Activated naive CD4-positive, alpha-beta T cell treated with anti-CD3 and anti-CD28 coated beads, Interleukin-2, amount 50 U/mL, for 24 hours (primary cell): ENCODE measurements at regions not wholly inside any gene's neighbourhood (a gene's known extent, or its start where the extent isn't known, plus 50 kb on each side); places are given as distances from the start of the nearest gene placed in this dataset.

Experiments
- H3K27ac Mint-ChIP-seq: one replicate; pipeline ENCODE4 v1.8.0; 2021; ENCODE audit warnings: mild to moderate bottlenecking, mixed read lengths
- H3K27me3 Mint-ChIP-seq: one replicate; pipeline ENCODE4 v1.8.0; 2021; ENCODE audit warnings: mixed read lengths
- H3K36me3 Mint-ChIP-seq: one replicate; pipeline ENCODE4 v1.8.0; 2021; ENCODE audit warnings: mixed read lengths
- H3K4me1 Mint-ChIP-seq: one replicate; pipeline ENCODE4 v1.8.0; 2021; ENCODE audit warnings: mixed read lengths
- H3K4me3 Mint-ChIP-seq: one replicate; pipeline ENCODE4 v1.8.0; 2021; ENCODE audit warnings: mild to moderate bottlenecking, mixed read lengths
- H3K9me3 Mint-ChIP-seq: one replicate; pipeline ENCODE4 v1.8.0; 2021; ENCODE audit warnings: mixed read lengths

DNA sequence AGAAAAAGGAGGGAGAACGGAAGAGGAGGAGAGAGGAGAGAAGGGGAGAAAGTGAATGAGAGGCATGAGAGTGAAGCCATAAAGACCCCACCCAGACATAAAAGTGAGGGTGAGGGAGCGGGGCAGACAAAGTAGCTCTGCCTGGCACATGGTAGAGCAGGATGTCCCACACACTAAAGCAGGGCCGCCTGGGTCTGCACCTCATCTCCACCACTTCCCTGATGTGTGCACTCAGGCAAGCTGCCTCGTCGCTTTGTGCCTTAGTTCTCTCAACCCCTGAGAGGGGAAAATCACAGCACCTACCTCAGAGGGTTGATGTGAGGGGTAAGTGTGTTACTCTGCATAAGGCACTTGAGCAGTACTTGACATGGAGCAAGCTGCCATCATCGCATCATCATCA is 488.1 kb downstream of the COG6 start:
- Mint-ChIP-seq H3K36me3 (no peaks in the 10 kb centered on the region), H3K9me3 (no peaks in the 10 kb centered on the region), H3K27me3 (no peaks in the 10 kb centered on the region), H3K27ac (peak overlapping the region; percentile 56), H3K4me3 (no peak overlapping the region), H3K4me1 (peaks cover 54% of the 10 kb centered on the region)

DNA sequence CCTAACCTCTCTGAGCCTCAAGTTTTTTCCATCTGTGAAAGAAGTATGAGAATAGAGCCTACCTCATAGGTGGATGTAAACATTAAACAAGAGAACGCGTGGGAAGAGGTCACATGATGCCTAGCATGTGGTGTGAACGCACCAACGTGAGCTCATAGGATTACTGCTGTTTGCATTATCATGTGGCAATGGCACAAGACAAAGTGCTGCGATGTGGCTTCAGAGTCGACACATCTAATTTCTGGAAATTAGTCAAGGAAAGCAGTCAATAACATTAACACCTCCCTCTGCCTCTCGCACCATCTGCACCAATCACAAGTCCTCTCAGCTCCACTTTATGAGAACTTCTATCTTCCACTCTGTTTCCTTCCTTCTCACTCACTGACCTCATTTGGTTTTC is 489.7 kb downstream of the COG6 start:
- H3K27ac Mint-ChIP-seq: no peak overlapping the region
- H3K4me1 Mint-ChIP-seq: peaks cover 68% of the 10 kb centered on the region
- no peaks in the 10 kb centered on the region for H3K9me3 Mint-ChIP-seq
- no peak overlapping the region for H3K4me3 Mint-ChIP-seq
- no peaks in the 10 kb centered on the region for H3K27me3 Mint-ChIP-seq
- no peaks in the 10 kb centered on the region for H3K36me3 Mint-ChIP-seq

DNA sequence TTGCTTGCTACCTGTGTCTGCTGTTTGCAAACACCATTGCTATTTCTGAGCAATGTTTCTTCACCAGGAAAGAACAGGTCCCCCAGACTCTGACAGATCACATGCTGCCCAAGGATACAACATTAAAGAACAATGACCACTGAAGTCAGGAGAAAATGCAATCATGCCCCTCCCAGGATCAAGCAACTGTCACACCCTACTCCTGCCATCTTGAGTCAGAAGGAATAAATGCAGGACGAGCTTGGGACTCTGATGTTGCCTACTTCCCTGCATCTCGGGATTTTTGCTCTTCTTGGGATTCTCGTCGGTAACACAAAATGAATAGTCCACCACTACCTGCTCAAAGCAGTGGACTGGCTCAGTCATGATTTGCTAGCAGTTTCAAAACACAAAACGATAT is 490.6 kb downstream of the COG6 start:
- Mint-ChIP-seq H3K27ac (peak overlapping the region; percentile 73), H3K4me1 (peaks cover 71% of the 10 kb centered on the region), H3K27me3 (no peaks in the 10 kb centered on the region), H3K4me3 (peak overlapping the region; percentile 63), H3K9me3 (no peaks in the 10 kb centered on the region), H3K36me3 (no peaks in the 10 kb centered on the region)

DNA sequence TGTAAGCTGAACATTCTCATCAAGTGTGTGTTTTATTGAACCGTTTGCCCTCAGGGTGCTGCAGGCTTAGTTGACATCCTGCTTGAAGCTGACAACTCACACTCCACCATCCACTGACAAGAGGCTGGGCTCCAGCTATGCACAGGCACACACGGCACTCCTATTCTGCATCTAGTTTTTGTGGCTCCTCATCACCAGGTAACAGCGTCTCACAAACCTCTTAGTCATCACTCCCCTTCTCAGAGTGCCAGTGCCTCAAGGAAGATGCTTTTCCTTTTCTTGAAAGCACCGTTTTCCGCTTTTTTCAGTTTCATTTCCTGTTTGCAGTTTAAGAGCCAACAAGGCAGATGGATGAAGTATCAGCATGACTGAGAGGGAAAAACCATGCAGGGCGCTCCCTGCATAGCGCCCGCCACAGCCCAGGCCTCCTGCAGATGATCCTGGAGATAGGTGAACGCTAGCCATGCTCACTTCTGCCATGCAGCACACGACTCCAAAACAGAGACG is 491.2 kb downstream of the COG6 start:
- peaks cover 75% of the 10 kb centered on the region for H3K4me1 Mint-ChIP-seq
- no peaks in the 10 kb centered on the region for H3K9me3 Mint-ChIP-seq
- H3K27me3 Mint-ChIP-seq: no peaks in the 10 kb centered on the region
- H3K4me3 Mint-ChIP-seq: peak overlapping the region; percentile 63
- no peaks in the 10 kb centered on the region for H3K36me3 Mint-ChIP-seq
- peak overlapping the region; percentile 73 for H3K27ac Mint-ChIP-seq

DNA sequence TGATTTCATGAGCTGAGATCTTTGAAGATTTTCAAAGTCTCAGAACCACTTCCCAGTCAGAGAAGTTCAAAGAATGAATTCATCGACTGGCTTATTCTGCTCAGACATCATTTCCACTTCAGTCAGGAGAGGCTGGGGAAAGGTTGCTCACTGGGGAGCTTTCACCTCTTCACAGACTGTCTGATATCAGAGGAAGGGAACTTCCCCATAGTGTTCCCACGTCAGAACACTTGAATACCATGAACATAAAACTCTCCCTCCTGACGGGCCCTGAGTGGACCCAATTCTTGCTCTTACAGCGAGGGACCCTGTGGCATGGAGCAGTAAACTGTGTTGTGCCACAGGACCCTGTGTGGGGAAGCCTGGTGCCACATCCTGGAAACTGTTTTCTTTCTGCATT is 492.6 kb downstream of the COG6 start:
- peaks cover 86% of the 10 kb centered on the region for H3K4me1 Mint-ChIP-seq
- no peaks in the 10 kb centered on the region for H3K9me3 Mint-ChIP-seq

DNA sequence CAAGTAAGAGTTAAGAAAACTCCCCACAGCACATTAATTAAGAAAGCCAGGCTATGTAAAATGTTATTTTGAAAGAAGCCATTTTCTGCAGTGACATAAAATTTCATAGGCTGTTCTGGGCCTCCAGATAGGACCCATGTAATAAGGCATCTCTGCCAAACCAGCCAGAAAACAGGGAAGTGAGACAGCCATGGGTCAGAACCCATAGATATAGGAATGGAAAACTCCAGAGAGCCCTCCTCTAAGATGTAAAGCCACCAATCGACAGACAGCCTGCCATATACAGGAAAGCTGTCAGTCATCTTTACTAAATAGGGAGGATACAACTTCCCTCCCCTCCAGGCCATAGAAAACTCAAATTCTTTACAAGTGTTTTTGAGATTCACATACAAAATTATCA is 493.3 kb downstream of the COG6 start:
- Mint-ChIP-seq H3K27ac (peak overlapping the region; percentile 98), H3K4me1 (peaks cover 86% of the 10 kb centered on the region), H3K27me3 (no peaks in the 10 kb centered on the region), H3K9me3 (no peaks in the 10 kb centered on the region), H3K36me3 (no peaks in the 10 kb centered on the region), H3K4me3 (peak overlapping the region; percentile 76)

More for the DNA sequence above, 492.6 kb downstream of the COG6 start:
- Mint-ChIP-seq H3K4me3 (peak overlapping the region; percentile 76), H3K27me3 (no peaks in the 10 kb centered on the region), H3K36me3 (no peaks in the 10 kb centered on the region), H3K27ac (peak overlapping the region; percentile 98)

DNA sequence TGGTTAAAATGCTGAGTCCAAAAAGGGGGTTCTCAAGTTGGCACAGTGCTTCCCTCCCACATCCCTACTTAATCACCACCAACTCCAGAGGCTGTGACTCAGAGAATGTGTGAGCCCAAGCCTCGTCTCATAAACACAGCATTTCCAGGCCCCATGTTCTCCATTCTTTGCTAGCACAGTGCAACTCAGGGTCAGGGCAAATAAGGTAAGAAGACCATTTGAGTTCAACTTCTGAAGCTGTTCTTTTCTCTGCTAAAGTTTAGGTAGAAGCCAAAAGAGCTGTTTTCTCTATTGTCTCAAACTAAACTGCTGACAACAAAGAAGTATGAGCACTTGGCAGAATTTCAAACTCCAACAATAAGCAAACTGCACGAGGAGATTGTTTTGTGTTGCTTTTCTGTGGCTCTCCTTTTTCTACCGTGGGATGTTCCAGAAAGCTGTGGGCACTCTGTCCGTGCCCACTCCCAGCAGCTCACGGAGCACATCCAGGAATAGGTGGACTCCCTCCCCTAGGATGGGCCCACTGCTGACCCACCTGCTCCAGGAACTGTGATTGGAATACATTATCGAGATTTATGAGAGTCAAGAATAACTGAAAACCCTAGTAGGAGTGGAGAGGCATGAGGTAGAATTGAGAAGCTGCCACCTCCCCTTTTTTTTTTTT is 494.3 kb downstream of the COG6 start:
- Mint-ChIP-seq H3K4me3 (peak overlapping the region; percentile 36), H3K9me3 (no peaks in the 10 kb centered on the region), H3K4me1 (peaks cover 79% of the 10 kb centered on the region), H3K27me3 (no peaks in the 10 kb centered on the region), H3K36me3 (no peaks in the 10 kb centered on the region), H3K27ac (peak overlapping the region; percentile 98)

DNA sequence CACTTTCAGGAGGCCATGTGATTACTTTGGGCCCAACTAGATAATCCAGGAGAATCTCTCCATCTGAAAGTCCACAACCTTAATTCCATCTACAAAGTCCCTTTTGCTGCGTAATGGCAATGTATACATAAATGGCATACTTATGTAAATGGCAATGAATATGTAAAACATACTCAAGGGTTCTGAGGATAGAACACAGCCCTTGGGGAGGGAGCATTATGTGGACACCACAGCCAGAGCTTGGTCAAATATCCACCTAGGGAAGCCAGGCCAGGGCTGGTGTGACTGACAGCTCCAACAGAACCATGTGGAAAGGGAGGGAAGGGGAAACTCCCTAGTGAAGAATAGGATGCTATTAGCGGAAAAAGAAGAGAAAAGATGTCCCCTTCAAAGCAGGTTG is 496.2 kb downstream of the COG6 start:
- Mint-ChIP-seq H3K27me3 (no peaks in the 10 kb centered on the region), H3K4me1 (peaks cover 70% of the 10 kb centered on the region), H3K9me3 (no peaks in the 10 kb centered on the region), H3K4me3 (no peak overlapping the region), H3K36me3 (no peaks in the 10 kb centered on the region), H3K27ac (peak overlapping the region; percentile 89)

DNA sequence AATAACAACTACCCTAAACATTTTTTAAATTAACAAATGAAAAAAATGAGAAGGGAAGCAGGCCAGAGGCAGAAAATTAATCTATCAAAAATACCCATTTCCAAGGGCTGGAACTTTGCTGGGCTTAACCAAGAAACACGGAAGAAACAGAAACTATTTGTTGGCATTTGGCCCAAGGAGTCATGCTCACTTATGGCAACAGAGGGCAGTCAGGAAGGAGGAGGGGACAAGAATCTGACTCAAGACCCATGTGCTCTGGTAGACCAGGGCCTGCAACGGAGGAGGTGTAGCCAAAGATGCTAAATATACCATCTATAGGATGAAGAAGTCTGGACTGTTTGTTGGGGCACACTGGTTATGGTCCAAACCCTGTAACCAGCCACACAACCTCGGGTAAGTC is 496.7 kb downstream of the COG6 start:
- no peaks in the 10 kb centered on the region for H3K27me3 Mint-ChIP-seq
- H3K27ac Mint-ChIP-seq: peak overlapping the region; percentile 89
- no peaks in the 10 kb centered on the region for H3K9me3 Mint-ChIP-seq
- H3K4me1 Mint-ChIP-seq: peaks cover 67% of the 10 kb centered on the region
- H3K4me3 Mint-ChIP-seq: no peak overlapping the region
- H3K36me3 Mint-ChIP-seq: no peaks in the 10 kb centered on the region

DNA sequence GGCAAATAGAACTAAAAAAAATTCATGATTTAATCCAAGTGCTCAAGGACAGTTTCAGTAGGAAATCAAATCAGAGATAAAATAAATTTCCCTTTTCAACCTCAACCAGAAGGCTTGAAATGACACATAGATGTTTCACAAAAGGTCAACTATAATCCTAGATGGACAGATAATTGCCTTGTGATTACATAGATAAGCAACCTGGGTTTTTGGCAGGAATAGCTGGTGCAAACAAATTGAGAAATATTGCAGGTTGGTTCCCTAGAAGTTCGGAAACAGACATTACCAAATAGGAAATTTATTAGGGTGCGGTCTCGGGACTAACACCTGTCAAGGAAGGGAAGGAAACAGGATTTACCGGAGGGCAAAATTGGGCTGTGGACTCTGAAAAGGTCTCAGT is 497.5 kb downstream of the COG6 start:
- Mint-ChIP-seq H3K27ac (no peak overlapping the region), H3K27me3 (no peaks in the 10 kb centered on the region), H3K9me3 (no peaks in the 10 kb centered on the region), H3K4me1 (peaks cover 66% of the 10 kb centered on the region), H3K4me3 (no peak overlapping the region), H3K36me3 (no peaks in the 10 kb centered on the region)

DNA sequence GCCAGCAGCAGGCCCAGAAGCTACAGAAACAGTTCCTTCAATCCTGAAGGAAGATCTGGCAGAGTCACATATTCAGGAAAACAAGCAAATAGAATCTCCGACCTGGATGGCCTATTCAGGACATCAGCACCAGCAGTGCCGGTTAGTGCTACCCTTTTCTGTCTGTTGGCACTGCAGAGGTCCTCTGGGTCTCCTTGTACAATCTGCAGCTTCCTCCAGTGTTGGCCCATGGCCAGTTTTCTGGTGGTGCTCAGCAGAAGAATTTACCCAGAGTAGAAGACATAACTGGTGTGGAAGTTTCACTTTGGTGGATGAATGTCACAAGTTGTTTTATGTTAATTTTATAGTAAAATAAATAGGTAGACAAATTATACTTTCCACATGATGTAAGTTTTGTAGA is 498.1 kb downstream of the COG6 start:
- H3K36me3 Mint-ChIP-seq: no peaks in the 10 kb centered on the region
- no peak overlapping the region for H3K27ac Mint-ChIP-seq
- H3K27me3 Mint-ChIP-seq: no peaks in the 10 kb centered on the region
- H3K4me1 Mint-ChIP-seq: peaks cover 60% of the 10 kb centered on the region
- H3K4me3 Mint-ChIP-seq: no peak overlapping the region
- no peaks in the 10 kb centered on the region for H3K9me3 Mint-ChIP-seq

DNA sequence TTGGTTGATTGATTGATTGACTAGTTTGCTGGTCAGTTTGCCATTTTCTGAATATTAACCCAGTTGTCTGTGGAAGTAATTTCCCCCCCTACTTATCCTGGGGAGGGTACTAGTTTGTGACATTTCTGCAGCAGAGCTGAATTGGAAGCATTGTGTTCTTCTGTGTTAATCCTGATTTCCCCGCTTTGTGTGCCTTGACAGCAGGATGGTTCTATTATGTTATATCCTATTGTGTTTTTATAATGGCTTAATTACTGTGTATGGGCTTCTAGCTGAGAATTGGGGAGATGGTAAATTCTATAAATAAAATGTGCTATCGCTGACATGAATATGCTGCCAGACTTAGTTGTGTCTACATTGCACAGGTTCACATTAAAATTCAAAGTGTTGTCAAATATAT is 499.7 kb downstream of the COG6 start:
- H3K4me1 Mint-ChIP-seq: peaks cover 44% of the 10 kb centered on the region
- no peak overlapping the region for H3K27ac Mint-ChIP-seq
- H3K27me3 Mint-ChIP-seq: no peaks in the 10 kb centered on the region
- no peak overlapping the region for H3K4me3 Mint-ChIP-seq
- no peaks in the 10 kb centered on the region for H3K9me3 Mint-ChIP-seq
- no peaks in the 10 kb centered on the region for H3K36me3 Mint-ChIP-seq

DNA sequence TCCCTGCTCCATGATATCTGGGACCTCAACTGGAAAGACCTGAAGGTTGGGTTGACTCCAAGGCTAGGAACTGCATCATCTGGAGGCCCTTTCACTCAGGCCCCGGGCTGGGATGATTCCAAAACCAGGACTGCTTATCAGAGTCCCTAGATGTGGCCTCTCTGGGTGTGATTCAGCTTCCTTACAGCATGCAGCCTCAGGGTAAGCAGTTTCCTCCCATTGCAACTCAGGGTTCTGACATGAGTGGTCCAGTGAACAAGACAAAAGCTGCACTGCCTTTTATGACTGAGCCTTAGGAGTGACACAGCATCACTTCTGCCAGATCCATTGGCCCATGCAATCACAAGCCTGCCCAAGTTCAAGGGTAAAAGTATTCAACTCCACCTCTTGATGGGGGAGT is 502.8 kb downstream of the COG6 start:
- Mint-ChIP-seq H3K36me3 (no peaks in the 10 kb centered on the region), H3K4me3 (no peak overlapping the region), H3K4me1 (peaks cover 27% of the 10 kb centered on the region), H3K27me3 (no peaks in the 10 kb centered on the region), H3K27ac (no peak overlapping the region), H3K9me3 (no peaks in the 10 kb centered on the region)

DNA sequence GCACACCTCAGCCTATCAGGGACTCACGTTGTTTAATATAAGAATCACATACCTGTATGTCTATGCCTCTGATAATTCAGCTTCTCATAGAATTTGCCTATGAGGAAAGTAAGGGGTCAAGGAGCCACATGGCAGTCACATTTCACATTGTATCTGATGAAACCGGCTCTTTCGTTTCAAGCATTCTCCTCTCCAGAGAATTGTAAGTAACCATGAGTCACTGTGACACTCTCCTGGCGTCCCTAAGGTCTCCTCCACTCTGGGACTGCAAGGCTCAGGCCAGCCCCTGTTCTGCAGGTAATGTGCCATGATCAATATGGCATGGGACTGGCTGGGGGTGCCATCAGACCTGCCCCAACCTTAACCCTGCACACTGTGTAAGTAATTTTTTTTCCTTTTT is 503.3 kb downstream of the COG6 start:
- Mint-ChIP-seq H3K27ac (no peak overlapping the region), H3K9me3 (no peaks in the 10 kb centered on the region), H3K36me3 (no peaks in the 10 kb centered on the region), H3K4me3 (no peak overlapping the region), H3K4me1 (peaks cover 23% of the 10 kb centered on the region), H3K27me3 (no peaks in the 10 kb centered on the region)

DNA sequence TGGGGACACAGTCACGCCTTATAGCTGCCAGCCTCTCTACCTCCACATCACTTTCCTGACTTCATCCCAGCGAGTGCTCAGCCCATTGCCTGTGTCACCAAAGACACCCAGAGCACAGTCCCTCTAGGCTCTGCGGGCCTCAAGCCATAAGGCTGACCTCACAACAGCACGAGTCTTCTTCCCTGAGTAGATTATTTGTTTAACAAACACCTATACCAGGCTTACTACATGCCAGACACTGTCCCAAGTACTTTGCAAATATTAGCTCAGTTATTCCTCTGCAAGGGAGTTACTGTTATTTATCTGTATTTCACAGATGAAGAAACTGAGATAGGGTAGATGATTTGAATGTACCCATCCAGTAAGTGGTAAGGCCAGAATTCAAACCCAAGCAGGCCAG is 504.3 kb downstream of the COG6 start:
- peaks cover 23% of the 10 kb centered on the region for H3K4me1 Mint-ChIP-seq
- no peaks in the 10 kb centered on the region for H3K36me3 Mint-ChIP-seq
- H3K4me3 Mint-ChIP-seq: no peak overlapping the region
- H3K9me3 Mint-ChIP-seq: no peaks in the 10 kb centered on the region
- H3K27ac Mint-ChIP-seq: no peak overlapping the region
- no peaks in the 10 kb centered on the region for H3K27me3 Mint-ChIP-seq

DNA sequence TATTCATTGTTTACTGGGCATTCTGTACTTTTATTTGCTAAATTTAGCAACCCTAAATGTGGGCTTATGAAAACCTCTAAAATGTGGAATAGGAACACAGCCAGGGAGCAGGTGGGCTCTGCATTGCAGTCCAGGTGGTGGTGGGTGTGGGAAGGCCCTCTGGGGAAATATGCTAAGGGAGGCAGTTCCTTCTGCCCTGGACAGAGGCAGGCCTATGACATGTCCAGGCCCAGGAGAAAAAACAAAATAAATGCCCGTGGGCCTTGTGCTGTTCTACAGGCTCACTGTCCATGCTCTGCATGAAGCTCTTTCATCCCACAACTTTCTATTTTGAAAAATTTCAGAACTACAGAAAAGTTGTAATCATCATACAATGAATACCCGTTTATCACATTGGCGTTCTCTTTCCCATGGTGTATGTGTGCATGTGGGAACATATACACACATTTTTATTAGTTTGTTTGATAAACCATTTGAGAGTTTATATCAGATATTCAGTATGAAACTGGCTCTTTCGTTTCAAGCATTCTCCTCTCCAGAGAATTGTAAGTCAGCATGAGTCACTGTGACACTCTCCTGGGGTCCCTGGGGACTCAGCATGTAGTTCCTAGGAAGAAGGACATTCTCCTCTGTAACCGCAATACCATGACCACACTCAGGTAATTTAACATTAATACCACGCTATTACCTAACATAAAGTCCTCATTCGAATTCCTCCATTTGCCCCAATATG is 505.3 kb downstream of the COG6 start:
- Mint-ChIP-seq H3K27me3 (no peaks in the 10 kb centered on the region), H3K27ac (no peak overlapping the region), H3K36me3 (no peaks in the 10 kb centered on the region), H3K9me3 (no peaks in the 10 kb centered on the region), H3K4me3 (no peak overlapping the region), H3K4me1 (peaks cover 26% of the 10 kb centered on the region)
